Activated naive CD4-positive, alpha-beta T cell treated with anti-CD3 and anti-CD28 coated beads, Interleukin-2, amount 50 U/mL, for 72 hours (primary cell): ENCODE measurements at regions not wholly inside any gene's neighbourhood (a gene's known extent, or its start where the extent isn't known, plus 50 kb on each side); places are given as distances from the start of the nearest gene placed in this dataset.
A peak's percentile ranks its signal among the peaks of the same experiment; 100 is the strongest.

Experiments used
- ATAC-seq, 2 donors: fragments of 150-1000 bp; cut with Tn5 transposase; 2 replicates each; pipeline ENCODE4 v1.10.0; 2021; ENCODE audit warnings: mild to moderate bottlenecking in 2 of 2, moderate library complexity in 2 of 2
- DNase-seq, 2 donors: peaks; one replicate each; pipeline ENCODE4 v3.0.0; 2021 to 2022; ENCODE audit warnings: low spot score in 2 of 2
- H3K27ac Mint-ChIP-seq, 2 donors: one replicate each; pipeline ENCODE4 v1.8.0; 2022; ENCODE audit warnings: mild to moderate bottlenecking in 2 of 2, mixed read lengths in 2 of 2
- H3K36me3 Mint-ChIP-seq, 2 donors: one replicate each; pipeline ENCODE4 v1.8.0; 2022; ENCODE audit warnings: mixed read lengths in 2 of 2
- H3K9me3 Mint-ChIP-seq, 2 donors: one replicate each; pipeline ENCODE4 v1.8.0; 2022; ENCODE audit warnings: mixed read lengths in 2 of 2

GRCh38 chr11:116698080-116698479 lies 74.7 kb downstream of the BUD13 start:
- Mint-ChIP-seq H3K36me3 (no peaks in the 10 kb centered on the region), H3K27ac (no peak overlapping the region), H3K9me3 (no peaks in the 10 kb centered on the region)
- DNase-seq = no peak
- no peak for ATAC-seq

GRCh38 chr11:116697639-116698038 lies 75.1 kb downstream of the BUD13 start:
- no peaks in the 10 kb centered on the region for H3K36me3 Mint-ChIP-seq
- peak in 1 of 2 donors; percentile 14 for DNase-seq
- ATAC-seq = no peak
- no peak overlapping the region for H3K27ac Mint-ChIP-seq
- no peaks in the 10 kb centered on the region for H3K9me3 Mint-ChIP-seq

GRCh38 chr11:116697011-116697410 lies 75.8 kb downstream of the BUD13 start:
- no peak overlapping the region for H3K27ac Mint-ChIP-seq
- no peaks in the 10 kb centered on the region for H3K9me3 Mint-ChIP-seq
- DNase-seq = no peak
- no peaks in the 10 kb centered on the region for H3K36me3 Mint-ChIP-seq
- ATAC-seq = peak in 1 of 2 donors; percentile 73

GRCh38 chr11:116696381-116696941 lies 76.3 kb downstream of the BUD13 start:
- H3K36me3 Mint-ChIP-seq = no peaks in the 10 kb centered on the region
- ATAC-seq = no peak
- H3K27ac Mint-ChIP-seq = no peak overlapping the region
- DNase-seq = peak in 1 of 2 donors; percentile 34
- H3K9me3 Mint-ChIP-seq = no peaks in the 10 kb centered on the region

GRCh38 chr11:116695657-116696254 lies 77.0 kb downstream of the BUD13 start:
- peak overlapping the region in 1 of 2 donors; percentile 47 for H3K27ac Mint-ChIP-seq
- ATAC-seq (no peak), DNase-seq (no peak)
- no peaks in the 10 kb centered on the region for H3K9me3 Mint-ChIP-seq
- H3K36me3 Mint-ChIP-seq = no peaks in the 10 kb centered on the region

- H3K27ac Mint-ChIP-seq = peak overlapping the region in 1 of 2 donors; percentile 47
- ATAC-seq = no peak
- no peaks in the 10 kb centered on the region for H3K36me3 Mint-ChIP-seq
- DNase-seq = peak in 1 of 2 donors; percentile 38
- no peaks in the 10 kb centered on the region for H3K9me3 Mint-ChIP-seq
These were observed 77.8 kb downstream of the BUD13 start for GRCh38 chr11:116694815-116695590.

- ATAC-seq (no peak), DNase-seq (no peak)
- no peaks in the 10 kb centered on the region for H3K36me3 Mint-ChIP-seq
- H3K9me3 Mint-ChIP-seq = no peaks in the 10 kb centered on the region
- H3K27ac Mint-ChIP-seq = no peak overlapping the region
These were observed 78.5 kb downstream of the BUD13 start for GRCh38 chr11:116694349-116694725.

- Mint-ChIP-seq H3K9me3 (no peaks in the 10 kb centered on the region), H3K27ac (no peak overlapping the region), H3K36me3 (no peaks in the 10 kb centered on the region)
- DNase-seq (no peak), ATAC-seq (no peak)
These were observed 79.0 kb downstream of the BUD13 start for GRCh38 chr11:116693593-116694348.

GRCh38 chr11:116693102-116693570 lies 79.7 kb downstream of the BUD13 start:
- no peaks in the 10 kb centered on the region for H3K36me3 Mint-ChIP-seq
- DNase-seq (no peak), ATAC-seq (no peak)
- H3K9me3 Mint-ChIP-seq = no peaks in the 10 kb centered on the region
- no peak overlapping the region for H3K27ac Mint-ChIP-seq

- Mint-ChIP-seq H3K36me3 (no peaks in the 10 kb centered on the region), H3K9me3 (no peaks in the 10 kb centered on the region), H3K27ac (peak overlapping the region in 1 of 2 donors; percentile 50)
- DNase-seq (no peak), ATAC-seq (no peak)
These were observed 80.3 kb downstream of the BUD13 start for GRCh38 chr11:116692318-116693101.

GRCh38 chr11:116691771-116692177 lies 81.0 kb downstream of the BUD13 start:
- H3K36me3 Mint-ChIP-seq = no peaks in the 10 kb centered on the region

GRCh38 chr11:116690611-116691010 lies 82.2 kb downstream of the BUD13 start:
- H3K27ac Mint-ChIP-seq = no peak overlapping the region
- ATAC-seq = no peak
- H3K9me3 Mint-ChIP-seq = no peaks in the 10 kb centered on the region
- H3K36me3 Mint-ChIP-seq = no peaks in the 10 kb centered on the region
- DNase-seq = no peak

More at GRCh38 chr11:116691771-116692177, 81.0 kb downstream of the BUD13 start:
- DNase-seq (peak in 1 of 2 donors; percentile 73), ATAC-seq (peak; percentile 75 to 87)
- no peaks in the 10 kb centered on the region for H3K9me3 Mint-ChIP-seq
- H3K27ac Mint-ChIP-seq = peak overlapping the region in 1 of 2 donors; percentile 50

- Mint-ChIP-seq H3K9me3 (no peaks in the 10 kb centered on the region), H3K27ac (no peak overlapping the region), H3K36me3 (no peaks in the 10 kb centered on the region)
- ATAC-seq (no peak), DNase-seq (no peak)
These were observed 83.2 kb downstream of the BUD13 start for GRCh38 chr11:116689413-116690127.

GRCh38 chr11:116688202-116688540 lies 84.6 kb downstream of the BUD13 start:
- H3K9me3 Mint-ChIP-seq = no peaks in the 10 kb centered on the region
- no peaks in the 10 kb centered on the region for H3K36me3 Mint-ChIP-seq
- DNase-seq (no peak), ATAC-seq (no peak)
- no peak overlapping the region for H3K27ac Mint-ChIP-seq

- DNase-seq (no peak), ATAC-seq (no peak)
- H3K27ac Mint-ChIP-seq = no peak overlapping the region
- no peaks in the 10 kb centered on the region for H3K9me3 Mint-ChIP-seq
- no peaks in the 10 kb centered on the region for H3K36me3 Mint-ChIP-seq
These were observed 85.2 kb downstream of the BUD13 start for GRCh38 chr11:116687458-116688201.
